B cell (primary cell): ENCODE measurements at regions not wholly inside any gene's neighbourhood (a gene's known extent, or its start where the extent isn't known, plus 50 kb on each side); places are given as distances from the start of the nearest gene placed in this dataset.

Experiments used
- ATAC-seq: fragments of 200-7000 bp; cut with Tn5 transposase; one replicate; pipeline ENCODE4 v1.10.0; 2021; ENCODE audit warnings: low read depth, mild to moderate bottlenecking, moderate number of reproducible peaks, moderate library complexity
- CTCF ChIA-PET: fragments of 350-600 bp; sonication (Branson Sonifier 250); formaldehyde crosslinking; loops from one replicate; lab custom pipeline; 2021; ENCODE audit warnings: antibody characterized with exemption, inconsistent platforms; lab: Charles Lee
- POLR2A ChIA-PET: fragments of 350-600 bp; sonication (Branson Sonifier 250); formaldehyde crosslinking; loops from one replicate; lab custom pipeline; 2021; ENCODE audit warnings: antibody characterized with exemption; lab: Charles Lee
- DNase-seq: peaks from one replicate; pipeline ENCODE4 v3.0.0; 2013
- H2AFZ ChIP-seq: 2 replicates; pipeline ENCODE4 v1.6.1; 2012; ENCODE audit warnings: mild to moderate bottlenecking, low read depth, low read length; ENCODE audit not compliant: insufficient read depth, poor library complexity, severe bottlenecking
- H3K27ac ChIP-seq, 2 donors: 1 replicate in 1 of 2; 2 replicates in 1 of 2; pipeline ENCODE4 v1.5.1; 2012 to 2013; ENCODE audit warnings: low read length in 2 of 2, mild to moderate bottlenecking in 2 of 2, moderate library complexity in 1 of 2
- H3K27me3 ChIP-seq, 4 experiments: fragments of 200-600 bp in 1 of 4; sonication (generic) in 1 of 4; replicated peaks in 1 of 4; 1 replicate in 2 of 4; 2 replicates in 2 of 4; pipeline versions ENCODE4 v1.6.1 to v1.7.0; 2013 to 2016; ENCODE audit warnings: low read length in 3 of 4, mild to moderate bottlenecking in 2 of 4, mixed read lengths in 1 of 4, moderate library complexity in 1 of 4; ENCODE audit not compliant: insufficient read depth in 4 of 4, control insufficient read depth in 3 of 4; ENCODE audit errors: control extremely low read depth in 1 of 4
- H3K36me3 ChIP-seq, 2 experiments: replicated peaks in 1 of 2; 1 replicate in 1 of 2; 2 replicates in 1 of 2; pipeline versions ENCODE4 v1.6.1 to v1.7.1; 2013; ENCODE audit warnings: low read length in 1 of 2; ENCODE audit not compliant: insufficient read depth in 2 of 2, control insufficient read depth in 1 of 2; ENCODE audit errors: control extremely low read depth in 1 of 2, extremely low read depth in 1 of 2
- H3K4me1 ChIP-seq, 2 donors: fragments of 200-600 bp in 1 of 2; sonication (generic) in 1 of 2; 1 replicate in 1 of 2; 2 replicates in 1 of 2; pipeline versions ENCODE4 v1.5.1 to v1.6.1; 2013 to 2017; ENCODE audit warnings: low read length in 2 of 2; ENCODE audit not compliant: control insufficient read depth in 2 of 2, insufficient read depth in 2 of 2
- H3K4me2 ChIP-seq: replicated peaks from 2 replicates; pipeline ENCODE3; 2012; ENCODE audit warnings: mild to moderate bottlenecking, low read depth, low read length; ENCODE audit not compliant: poor library complexity, severe bottlenecking
- H3K4me3 ChIP-seq, 5 experiments: fragments of 200-600 bp in 1 of 5; sonication (generic) in 1 of 5; 1 replicate in 3 of 5; 2 replicates in 2 of 5; pipeline versions ENCODE4 v1.5.1 to v1.7.0; 2011 to 2016; ENCODE audit warnings: low read length in 4 of 5, mild to moderate bottlenecking in 4 of 5, low read depth in 2 of 5, control low read depth in 1 of 5, moderate library complexity in 1 of 5; ENCODE audit not compliant: insufficient read depth in 1 of 5; ENCODE audit errors: control extremely low read depth in 1 of 5, extremely low read depth in 1 of 5
- H3K79me2 ChIP-seq: fragments of 200-600 bp; sonication (generic); one replicate; pipeline ENCODE4 v1.6.0; 2016; ENCODE audit warnings: low read length; ENCODE audit not compliant: control insufficient read depth, insufficient read depth
- H3K9ac ChIP-seq: fragments of 200-600 bp; sonication (generic); 2 replicates; pipeline ENCODE4 v1.6.1; 2017; ENCODE audit warnings: mild to moderate bottlenecking, low read length, moderate library complexity
- H3K9me3 ChIP-seq, 3 donors: one replicate each; pipeline versions ENCODE4 v1.6.1 to v1.7.1; 2013; ENCODE audit warnings: low read length in 2 of 3; ENCODE audit not compliant: control insufficient read depth in 2 of 3, insufficient read depth in 1 of 3; ENCODE audit errors: control extremely low read depth in 1 of 3
- H4K20me1 ChIP-seq: 2 replicates; pipeline ENCODE4 v1.6.0; 2012; ENCODE audit warnings: mild to moderate bottlenecking, low read length; ENCODE audit not compliant: insufficient read depth, control insufficient read depth, poor library complexity, severe bottlenecking
- H3K27ac Mint-ChIP-seq: one replicate; pipeline ENCODE4 v1.8.0; 2021; ENCODE audit warnings: mixed read lengths
- H3K27me3 Mint-ChIP-seq: one replicate; pipeline ENCODE4 v1.8.0; 2021; ENCODE audit warnings: mixed read lengths
- H3K4me1 Mint-ChIP-seq: one replicate; pipeline ENCODE4 v1.8.0; 2021; ENCODE audit warnings: mixed read lengths
- H3K4me3 Mint-ChIP-seq: one replicate; pipeline ENCODE4 v1.8.0; 2021; ENCODE audit warnings: mixed read lengths
- H3K9me3 Mint-ChIP-seq: one replicate; pipeline ENCODE4 v1.8.0; 2022; ENCODE audit warnings: mixed read lengths; ENCODE audit not compliant: insufficient read depth
- CTCF ChIP-seq: fragments of 200-600 bp; IDR thresholded peaks from one replicate; pipeline ENCODE4 v1.8.0; 2022; ENCODE audit warnings: antibody characterized with exemption, mild to moderate bottlenecking
- EZH2 ChIP-seq: IDR thresholded peaks from 2 replicates; pipeline ENCODE4 v1.6.1; 2012; ENCODE audit warnings: borderline replicate concordance, low read depth, mild to moderate bottlenecking, moderate library complexity, low read length; ENCODE audit not compliant: insufficient read depth, poor library complexity, severe bottlenecking
- WGBS: methylation state at CpG from one replicate; pipeline ENCODE4 v1.1.5; 2013; ENCODE audit warnings: missing lambda C conversion rate; ENCODE audit not compliant: insufficient coverage; 5-methylcytosine and 5-hydroxymethylcytosine counted together
- intact Hi-C: fragments of 100-400 bp; cut with micrococcal nuclease; formaldehyde crosslinking; loops from one replicate; pipeline ENCODE4 v1.10.0; 2022

- TF ChIP-seq EZH2 = no peak
- no peak for TF ChIP-seq CTCF
- H3K27ac ChIP-seq = no peak overlapping the region
- no peak for DNase-seq
- H3K9ac ChIP-seq = no peak overlapping the region
- H3K4me1 Mint-ChIP-seq = no peaks in the 10 kb centered on the region
- H3K36me3 ChIP-seq = no peaks in the 10 kb centered on the region
- POLR2A ChIA-PET = no interaction called here
- ATAC-seq = no peak
- no peaks in the 10 kb centered on the region for H4K20me1 ChIP-seq
- no peaks in the 10 kb centered on the region for H3K27me3 Mint-ChIP-seq
- H3K9me3 ChIP-seq = peaks cover 0 to 32% (median 7%) of the 10 kb centered on the region in 3 donors
- no peak overlapping the region for H3K4me3 Mint-ChIP-seq
- no peaks in the 10 kb centered on the region for H3K4me1 ChIP-seq
- no peaks in the 10 kb centered on the region for H3K27me3 ChIP-seq
- H3K79me2 ChIP-seq = no peaks in the 10 kb centered on the region
- no peak overlapping the region for H3K4me3 ChIP-seq
- H2AFZ ChIP-seq = no peak overlapping the region
- H3K9me3 Mint-ChIP-seq = peaks cover 9% of the 10 kb centered on the region
- CTCF ChIA-PET = no interaction called here
- 97% methylated on average over 4 of the region's 5 CpGs for WGBS
- H3K4me2 ChIP-seq = no peak overlapping the region
- no peak overlapping the region for H3K27ac Mint-ChIP-seq
- intact Hi-C loops = no loop called here
Observed at GRCh38 chr19:31980796-31981195, 364.6 kb upstream of the ZNF507 start.

GRCh38 chr19:31981545-31981944 is 363.9 kb upstream of the ZNF507 start:
- ATAC-seq = no peak
- Mint-ChIP-seq H3K27me3 (no peaks in the 10 kb centered on the region), H3K4me3 (no peak overlapping the region)

More at GRCh38 chr19:31981545-31981944, 363.9 kb upstream of the ZNF507 start:
- H3K27ac Mint-ChIP-seq = no peak overlapping the region
- ChIA-PET POLR2A (no interaction called here), CTCF (no interaction called here)
- 94% methylated on average over 2 of the region's 2 CpGs for WGBS
- no peak overlapping the region for H3K4me3 ChIP-seq
- H3K27ac ChIP-seq = no peak overlapping the region
- H3K9ac ChIP-seq = no peak overlapping the region
- no peaks in the 10 kb centered on the region for H3K4me1 ChIP-seq
- no peaks in the 10 kb centered on the region for H3K36me3 ChIP-seq
- H3K4me2 ChIP-seq = no peak overlapping the region
- intact Hi-C loops = no loop called here
- H3K27me3 ChIP-seq = no peaks in the 10 kb centered on the region
- no peaks in the 10 kb centered on the region for H3K79me2 ChIP-seq
- H2AFZ ChIP-seq = no peak overlapping the region
- peaks cover 9% of the 10 kb centered on the region for H3K9me3 Mint-ChIP-seq
- H3K4me1 Mint-ChIP-seq = no peaks in the 10 kb centered on the region
- TF ChIP-seq EZH2 (no peak), CTCF (no peak)
- peaks cover 0 to 29% (median 7%) of the 10 kb centered on the region in 3 donors for H3K9me3 ChIP-seq
- H4K20me1 ChIP-seq = no peaks in the 10 kb centered on the region
- DNase-seq = no peak
